Jurkat, Clone E6-1 (cell line): ENCODE measurements at regions not wholly inside any gene's neighbourhood (a gene's known extent, or its start where the extent isn't known, plus 50 kb on each side); places are given as distances from the start of the nearest gene placed in this dataset.

Experiments
- DNase-seq: peaks from one replicate; pipeline ENCODE4 v3.0.0-alpha.2; 2011; ENCODE audit warnings: low read depth, low spot score
- H3K4me3 ChIP-seq: 2 replicates; pipeline ENCODE4 v1.5.1; 2011; ENCODE audit warnings: mild to moderate bottlenecking, low read length, control low read depth, moderate library complexity

DNA sequence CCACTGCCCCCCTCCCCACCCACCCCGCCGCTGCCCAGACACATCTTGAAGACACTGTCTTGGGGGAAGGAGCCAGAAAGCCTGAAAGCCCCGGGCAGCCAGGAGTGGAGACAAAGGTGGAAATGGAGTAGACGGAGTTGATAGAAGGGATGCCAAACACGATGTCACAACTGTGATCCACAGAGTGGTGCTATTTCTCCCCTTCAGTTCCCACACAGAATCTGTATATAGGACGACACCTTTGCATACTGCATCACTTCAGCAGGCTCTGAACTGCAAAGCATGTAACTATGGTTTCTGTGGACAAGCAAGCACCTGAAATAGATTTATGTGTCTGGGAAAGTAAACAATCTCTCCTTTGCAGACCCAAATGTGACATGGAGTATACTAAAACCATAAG is 56.4 kb upstream of the F13A1 start:
- no peak for DNase-seq
- H3K4me3 ChIP-seq = no peak overlapping the region

DNA sequence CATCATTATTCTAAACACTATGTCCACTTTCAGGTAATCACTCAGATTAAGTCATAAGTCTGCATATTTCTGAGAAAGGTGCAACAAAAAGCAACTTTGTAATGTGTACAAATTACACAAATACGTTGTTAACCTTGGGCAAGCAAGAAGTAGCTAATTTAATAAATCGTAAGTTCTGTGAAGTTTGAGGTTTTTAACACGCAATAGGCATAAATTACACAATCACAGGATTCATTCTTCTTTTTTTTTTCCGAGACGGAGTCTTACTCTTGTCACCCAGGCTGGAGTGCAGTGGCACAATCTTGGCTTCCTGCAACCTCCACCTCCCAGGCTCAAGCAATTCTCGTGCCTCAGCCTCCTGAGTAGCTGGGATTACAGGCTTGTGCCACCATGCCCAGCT is 57.2 kb upstream of the F13A1 start:
- no peak overlapping the region for H3K4me3 ChIP-seq
- no peak for DNase-seq

DNA sequence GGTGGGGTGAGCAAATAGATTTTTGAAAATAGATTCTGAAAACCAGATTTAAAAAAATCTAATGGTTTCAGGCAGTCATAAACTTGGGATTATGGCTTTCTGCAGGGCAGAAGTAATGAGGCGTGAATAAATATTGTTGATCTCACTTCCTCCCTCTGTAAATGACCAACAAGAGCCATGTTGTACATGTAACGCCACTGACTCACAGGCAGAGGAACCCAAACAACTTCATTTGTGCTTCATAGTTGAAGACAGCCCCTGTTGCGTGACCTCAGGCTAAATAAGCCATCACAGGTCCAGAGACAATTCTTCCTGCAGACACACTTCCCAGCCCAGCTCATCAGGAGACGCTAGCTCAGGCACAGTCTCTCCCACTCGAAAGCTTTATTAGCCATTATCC is 59.1 kb upstream of the F13A1 start:
- no peak for DNase-seq
- no peak overlapping the region for H3K4me3 ChIP-seq

DNA sequence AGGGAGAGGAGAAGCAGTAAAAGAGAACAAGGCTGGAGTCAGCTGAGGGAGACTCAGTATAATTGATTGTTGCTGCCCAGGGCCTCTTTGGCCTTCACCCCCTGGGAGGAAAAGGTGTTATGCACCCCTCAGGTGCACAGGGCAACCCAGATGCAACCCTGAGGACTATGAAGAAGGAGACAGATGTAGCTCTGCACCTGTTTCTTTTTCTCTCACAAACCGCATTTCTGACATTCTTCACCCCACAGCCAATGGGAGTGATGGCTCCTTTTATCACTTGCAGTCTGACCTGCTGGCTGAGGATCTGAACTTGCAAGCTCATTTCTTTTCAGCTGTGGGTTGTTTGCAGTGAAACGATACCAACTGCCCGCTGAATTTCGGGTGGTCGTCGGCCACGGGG is 64.1 kb upstream of the F13A1 start:
- H3K4me3 ChIP-seq = no peak overlapping the region
- DNase-seq = peak; percentile 69

DNA sequence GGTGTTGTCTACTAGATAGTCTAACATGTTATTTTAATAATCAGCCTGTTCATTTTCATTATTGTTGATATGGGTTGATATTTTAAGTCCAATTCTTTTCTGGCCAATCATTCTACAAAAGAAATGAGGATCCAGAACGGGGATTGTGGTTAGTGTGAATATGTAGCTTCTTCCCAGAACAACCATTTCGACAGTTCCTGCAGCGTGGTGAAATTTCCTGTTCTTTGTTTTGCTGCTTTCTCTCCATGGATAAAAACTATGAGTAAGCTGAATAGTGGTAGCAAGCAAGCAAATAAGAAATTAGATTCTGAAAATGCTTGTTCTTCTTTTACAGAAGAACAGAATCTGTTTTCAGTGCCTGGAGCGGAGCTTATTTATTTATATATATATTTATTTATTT is 65.5 kb upstream of the F13A1 start:
- DNase-seq = no peak
- H3K4me3 ChIP-seq = no peak overlapping the region

DNA sequence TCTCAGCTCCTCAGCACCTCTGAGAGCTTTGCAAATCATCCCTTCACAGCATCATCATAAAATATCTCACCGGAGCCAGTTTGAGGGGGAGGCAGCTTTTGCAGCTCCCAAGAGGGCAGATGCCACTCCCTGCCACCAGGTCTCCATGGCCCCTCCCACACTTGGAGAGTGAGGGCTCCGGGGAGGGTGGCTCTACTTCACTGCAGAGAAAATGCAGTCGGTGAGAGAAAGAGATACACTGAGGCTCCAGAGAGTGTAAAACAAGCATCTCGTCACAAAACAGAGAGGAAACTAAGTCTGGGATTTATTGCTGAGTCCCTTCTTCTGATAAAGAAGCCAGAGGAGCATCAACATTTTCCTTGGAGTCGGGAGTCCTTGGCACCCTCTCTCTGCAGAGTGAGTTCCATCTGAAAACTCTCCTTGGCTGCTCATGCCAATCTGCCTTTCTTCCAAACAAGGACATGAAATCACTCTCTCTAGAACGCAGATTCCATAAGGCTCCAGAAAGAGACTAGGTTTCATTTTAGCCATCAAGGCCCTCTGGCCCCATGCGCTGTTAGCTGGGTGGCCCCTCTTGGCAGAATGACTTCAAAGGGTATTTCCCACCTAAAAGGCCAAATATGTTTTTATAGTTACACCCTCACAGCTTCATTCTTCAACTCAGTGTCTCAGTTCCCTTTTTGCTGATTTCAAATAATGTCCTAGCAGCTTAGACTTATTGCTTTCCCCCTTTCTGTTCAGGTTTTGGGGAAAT is 70.6 kb upstream of the F13A1 start:
- DNase-seq = no peak
- H3K4me3 ChIP-seq = no peak overlapping the region

DNA sequence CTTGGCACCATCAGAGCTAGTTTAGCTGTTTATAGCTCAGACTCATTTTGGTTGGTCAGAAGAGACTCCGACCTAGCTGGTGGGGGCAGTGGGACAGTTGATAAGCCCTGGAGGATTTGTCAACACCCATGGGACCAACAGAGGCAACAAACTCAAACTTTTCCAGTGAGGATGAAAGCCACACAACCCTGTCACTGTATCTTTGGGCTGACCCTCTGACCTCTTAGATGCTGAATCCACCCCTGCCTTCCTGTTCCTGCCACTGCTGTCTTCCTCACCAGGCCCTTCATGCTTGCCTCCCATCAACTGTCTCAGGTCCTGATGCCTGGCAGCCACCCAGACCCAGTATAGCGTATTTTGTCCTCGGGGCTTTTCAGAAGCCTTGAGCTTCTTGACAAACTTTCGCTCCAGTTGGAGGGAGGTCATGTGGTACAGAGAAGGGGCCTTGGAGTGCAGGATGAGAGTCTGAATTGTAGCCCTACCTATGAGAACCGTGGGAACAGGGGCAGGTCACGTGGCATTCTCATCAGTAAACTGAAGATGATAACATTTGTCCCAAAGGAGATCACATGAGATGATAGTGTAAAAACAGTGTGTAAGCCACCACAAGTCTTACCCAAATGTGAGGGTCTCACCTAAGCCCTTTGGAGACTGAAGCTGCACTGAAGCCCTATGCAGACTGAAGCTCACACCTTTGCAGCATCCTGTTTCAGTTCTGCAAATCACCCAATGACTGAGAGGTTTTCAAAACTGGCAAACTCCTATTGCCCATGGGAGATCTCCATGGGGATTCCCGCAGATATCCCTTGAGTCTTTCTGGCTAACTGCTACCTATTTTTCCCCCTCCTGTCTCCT is 72.0 kb upstream of the F13A1 start:
- no peak overlapping the region for H3K4me3 ChIP-seq
- DNase-seq = no peak

DNA sequence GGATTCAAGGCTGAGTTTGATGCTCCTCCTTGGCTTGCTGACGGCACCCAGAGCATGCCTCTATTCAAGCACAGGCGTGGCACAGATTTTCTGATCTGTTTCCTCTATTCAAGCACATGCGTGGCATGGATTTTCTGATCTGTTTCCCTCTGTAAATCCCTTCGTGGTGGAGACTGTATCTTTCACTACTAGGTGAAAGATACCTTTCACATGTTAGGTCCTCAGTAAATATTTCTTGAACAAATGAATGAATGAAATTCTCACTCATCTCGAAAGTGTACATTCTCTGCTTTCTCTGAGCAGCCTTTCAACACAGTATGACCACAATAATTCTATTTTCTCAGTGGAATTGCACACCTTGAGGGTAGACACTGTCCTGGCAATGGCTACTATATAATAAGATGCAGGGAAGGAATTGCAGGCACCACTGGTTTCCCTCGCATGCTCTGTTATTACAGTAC is 72.6 kb upstream of the F13A1 start:
- no peak for DNase-seq
- H3K4me3 ChIP-seq = no peak overlapping the region

DNA sequence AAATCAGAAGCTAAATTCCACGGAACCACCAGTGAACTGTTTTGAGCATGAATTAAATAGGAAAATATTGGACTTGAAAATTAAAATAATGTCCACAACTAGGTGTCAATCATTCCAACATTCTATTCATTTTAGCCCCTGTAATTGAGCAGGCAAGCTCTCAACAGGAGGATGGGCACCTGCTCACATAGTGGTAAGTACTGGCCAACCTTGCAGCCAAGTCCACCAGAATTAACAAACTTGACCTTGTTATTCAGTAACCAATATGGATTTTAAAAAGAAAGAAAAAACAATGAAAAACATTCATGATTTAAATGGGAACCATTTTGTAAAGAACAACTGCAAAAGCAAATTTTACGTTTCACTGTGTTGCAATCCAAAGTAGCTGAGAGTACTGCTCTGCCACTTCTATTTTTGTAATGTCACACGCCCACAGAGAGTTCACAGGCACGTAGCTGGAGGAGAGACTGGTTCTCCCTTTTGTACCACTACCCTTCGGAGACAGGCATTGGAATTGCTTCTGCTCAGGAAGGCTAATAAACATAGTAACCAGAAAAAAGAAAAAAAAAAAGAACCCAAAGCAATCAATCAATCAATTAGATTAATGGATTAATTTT is 75.2 kb upstream of the F13A1 start:
- H3K4me3 ChIP-seq = no peak overlapping the region
- no peak for DNase-seq

DNA sequence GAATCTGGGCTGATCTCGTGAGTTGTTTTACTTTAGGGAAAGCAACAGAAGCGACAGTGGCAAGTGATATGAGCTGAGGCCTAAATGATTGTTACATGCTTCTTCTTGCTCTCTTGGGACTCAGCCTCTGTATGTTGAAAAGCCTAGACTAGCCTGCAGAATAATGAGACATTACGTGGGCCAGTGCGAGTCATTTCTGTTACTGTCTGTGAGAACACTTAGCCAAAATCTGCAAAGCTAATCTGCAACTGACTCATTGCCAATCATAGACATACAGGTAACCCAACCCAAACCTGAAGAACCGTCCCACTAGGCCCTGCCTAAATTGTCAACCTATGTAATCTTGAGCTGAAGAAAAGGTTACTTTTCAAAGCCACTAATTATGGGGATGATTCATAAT is 77.4 kb upstream of the F13A1 start:
- no peak overlapping the region for H3K4me3 ChIP-seq
- no peak for DNase-seq

DNA sequence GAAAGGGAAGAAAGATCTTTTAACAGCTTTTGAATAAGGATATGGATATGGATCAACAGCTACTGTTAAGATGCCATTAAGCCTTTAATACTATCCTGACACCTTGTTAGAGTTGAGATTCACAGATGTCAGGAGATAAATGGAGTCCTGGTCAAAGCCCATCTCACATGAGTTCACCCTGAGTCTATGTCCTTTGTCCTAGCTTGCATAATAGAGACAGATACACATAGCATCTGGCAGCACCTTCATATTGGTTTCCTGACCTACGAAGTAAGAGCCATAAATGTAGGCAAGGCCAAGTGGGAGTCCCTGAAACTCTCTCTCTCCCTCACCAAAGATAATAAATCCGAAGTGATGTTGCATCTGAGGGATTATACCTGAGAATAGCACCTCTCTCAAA is 79.1 kb upstream of the F13A1 start:
- DNase-seq = no peak
- H3K4me3 ChIP-seq = no peak overlapping the region

DNA sequence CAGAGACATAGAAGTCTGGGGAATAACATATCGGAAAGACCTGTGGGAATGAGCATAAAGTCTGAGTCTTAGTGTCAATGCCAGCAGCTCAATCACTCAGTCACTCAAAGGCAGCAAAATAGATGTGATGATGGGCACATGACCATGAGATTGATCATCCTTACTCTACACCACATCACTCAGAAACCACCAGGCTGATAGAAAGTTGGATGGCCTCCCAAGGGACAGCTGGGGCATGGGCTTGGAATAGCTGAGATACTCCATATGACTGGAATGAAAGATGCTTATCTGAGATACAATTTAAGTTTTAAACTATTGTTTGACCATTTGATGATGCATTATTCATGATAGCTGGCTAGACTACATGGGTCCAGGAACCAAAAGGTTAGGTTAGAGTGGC is 80.9 kb upstream of the F13A1 start:
- no peak overlapping the region for H3K4me3 ChIP-seq
- no peak for DNase-seq

DNA sequence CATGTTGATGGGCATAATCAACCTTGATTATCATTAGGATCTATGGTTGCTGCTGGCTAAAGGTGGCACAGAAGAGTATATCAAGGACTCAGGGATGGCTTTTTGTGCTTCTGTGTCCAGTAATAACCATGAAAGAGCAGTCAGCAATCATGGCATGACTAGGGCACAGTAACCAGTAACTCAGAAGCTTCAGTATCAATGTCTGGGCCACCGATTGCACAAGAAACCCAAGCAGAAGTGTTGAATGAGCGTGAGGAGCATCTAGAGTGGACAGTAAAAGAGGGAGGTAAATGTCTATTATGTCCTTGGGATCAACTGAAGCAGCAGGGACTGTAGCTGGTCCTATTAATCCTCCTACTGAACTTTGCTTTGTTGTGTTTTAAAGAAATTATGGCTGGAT is 81.5 kb upstream of the F13A1 start:
- no peak overlapping the region for H3K4me3 ChIP-seq
- DNase-seq = no peak

DNA sequence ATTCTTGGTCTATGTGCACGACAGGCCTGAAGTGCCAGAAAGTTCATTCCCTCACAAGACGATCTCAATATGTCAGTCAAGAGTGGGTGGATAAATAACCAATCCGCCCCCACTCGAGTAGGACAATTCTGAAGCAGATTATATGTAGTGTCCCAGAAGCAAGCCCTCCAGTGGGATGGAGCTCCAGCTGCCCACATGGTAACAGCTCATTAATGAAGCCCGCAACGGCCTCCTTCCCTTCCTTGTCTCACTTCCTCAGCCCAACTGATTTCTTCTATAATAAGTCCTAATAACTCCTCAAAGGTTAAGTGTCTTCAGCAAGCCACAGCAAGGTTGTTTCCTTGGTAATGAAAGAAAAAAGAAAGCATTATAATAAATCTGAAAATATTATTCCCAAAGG is 82.1 kb upstream of the F13A1 start:
- H3K4me3 ChIP-seq = no peak overlapping the region
- DNase-seq = no peak

DNA sequence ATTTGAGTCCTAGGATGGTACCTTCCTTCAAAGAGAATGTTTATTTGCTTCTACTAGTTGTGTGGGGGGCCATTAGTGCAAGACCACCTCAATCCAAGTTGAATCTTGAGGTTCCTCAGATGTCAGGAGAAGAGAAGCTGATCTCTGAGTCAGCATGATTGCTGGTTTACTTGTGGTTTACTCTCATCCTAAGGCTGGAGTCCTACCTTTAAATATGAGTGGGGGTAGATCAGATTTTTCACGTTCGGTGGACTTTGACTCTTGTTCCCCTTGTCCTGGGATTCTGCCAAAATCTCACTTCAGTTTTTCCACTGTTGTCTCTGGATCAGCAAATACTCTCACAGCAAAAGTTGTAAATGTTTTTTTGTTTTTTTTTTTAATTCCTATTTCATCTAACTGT is 84.6 kb upstream of the F13A1 start:
- no peak overlapping the region for H3K4me3 ChIP-seq
- peak; percentile 61 for DNase-seq

DNA sequence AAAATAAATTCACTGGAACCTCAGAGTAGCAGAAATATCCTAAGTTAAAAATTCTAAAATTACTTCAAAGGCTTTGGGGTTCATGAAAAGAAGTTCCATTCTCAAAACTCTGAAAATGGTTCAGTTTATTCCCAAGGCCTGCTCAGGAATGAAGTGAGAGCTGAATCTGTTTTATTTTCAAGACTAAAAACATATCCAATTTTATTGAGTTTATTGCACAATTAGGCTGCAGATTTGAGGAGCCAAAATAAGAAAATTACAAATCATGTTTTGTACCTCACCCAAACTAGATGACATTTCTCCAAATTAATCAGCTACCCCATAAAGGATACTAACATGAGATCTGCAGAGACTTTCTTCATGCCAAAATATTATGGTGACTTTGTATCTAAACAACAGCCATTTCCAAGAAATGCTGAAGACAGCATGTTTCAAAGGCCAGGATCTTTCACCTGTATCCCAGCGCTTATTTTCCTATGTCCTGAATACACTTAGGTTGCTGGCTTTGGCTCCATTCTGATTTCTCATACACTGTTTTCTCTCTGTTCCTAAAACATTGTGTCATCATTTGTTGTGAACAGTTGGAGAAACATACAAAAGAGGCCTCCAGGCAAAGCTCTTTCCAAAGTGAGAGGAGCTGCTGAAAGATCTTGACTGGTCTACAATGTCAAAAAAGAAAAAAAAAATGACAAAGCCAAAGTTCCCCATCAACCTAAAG is 85.7 kb upstream of the F13A1 start:
- H3K4me3 ChIP-seq = peak overlapping the region; percentile 35
- DNase-seq = no peak

DNA sequence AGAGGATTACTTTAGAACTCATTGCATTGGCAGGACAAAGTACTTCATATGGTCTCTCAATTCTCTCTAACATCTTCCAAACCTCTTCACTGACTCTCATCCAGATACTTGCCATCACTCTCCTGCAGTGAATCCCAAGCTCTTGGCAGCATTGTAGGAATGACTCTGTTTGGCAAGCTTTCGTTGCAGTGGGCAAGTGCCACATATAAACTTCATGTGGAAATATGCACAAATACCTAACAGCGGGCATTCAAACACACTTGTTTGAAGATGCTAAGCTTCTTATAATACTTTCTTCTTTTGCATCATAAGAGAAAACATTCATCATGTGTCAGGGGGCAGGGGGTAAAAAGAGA is 86.2 kb upstream of the F13A1 start:
- H3K4me3 ChIP-seq = peak overlapping the region; percentile 35
- no peak for DNase-seq

DNA sequence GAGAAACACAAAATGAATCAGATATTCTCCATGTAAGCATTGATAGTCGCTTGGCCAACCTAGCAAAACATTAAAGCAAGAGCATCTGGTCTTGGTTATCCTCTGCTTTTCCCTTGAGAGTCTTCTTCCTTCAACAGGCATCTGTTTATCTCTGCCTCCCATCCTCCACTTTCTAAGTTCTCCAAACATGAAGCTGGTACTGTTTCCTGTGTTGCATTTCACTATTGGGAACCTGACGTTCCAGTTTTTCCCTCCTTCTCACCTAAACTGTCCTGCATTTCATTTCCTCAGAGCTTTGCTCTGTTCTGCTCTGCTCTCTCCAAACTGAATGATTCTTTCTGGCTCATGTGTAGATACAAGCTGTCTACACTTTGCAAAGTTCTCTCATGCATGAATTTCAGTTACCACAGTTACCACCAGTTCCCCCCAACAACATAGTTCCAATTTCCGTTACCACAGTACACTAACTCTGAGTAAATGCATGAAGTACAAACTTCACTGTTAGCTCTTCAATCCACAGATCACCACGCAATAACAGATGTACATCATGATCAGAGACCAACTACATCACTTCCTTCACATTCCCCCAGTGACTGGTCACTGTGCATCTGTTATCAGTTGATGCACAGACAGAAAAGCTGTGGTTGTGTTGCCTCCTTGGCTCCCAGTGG is 86.7 kb upstream of the F13A1 start:
- H3K4me3 ChIP-seq = peak overlapping the region; percentile 35
- DNase-seq = peak; percentile 99

DNA sequence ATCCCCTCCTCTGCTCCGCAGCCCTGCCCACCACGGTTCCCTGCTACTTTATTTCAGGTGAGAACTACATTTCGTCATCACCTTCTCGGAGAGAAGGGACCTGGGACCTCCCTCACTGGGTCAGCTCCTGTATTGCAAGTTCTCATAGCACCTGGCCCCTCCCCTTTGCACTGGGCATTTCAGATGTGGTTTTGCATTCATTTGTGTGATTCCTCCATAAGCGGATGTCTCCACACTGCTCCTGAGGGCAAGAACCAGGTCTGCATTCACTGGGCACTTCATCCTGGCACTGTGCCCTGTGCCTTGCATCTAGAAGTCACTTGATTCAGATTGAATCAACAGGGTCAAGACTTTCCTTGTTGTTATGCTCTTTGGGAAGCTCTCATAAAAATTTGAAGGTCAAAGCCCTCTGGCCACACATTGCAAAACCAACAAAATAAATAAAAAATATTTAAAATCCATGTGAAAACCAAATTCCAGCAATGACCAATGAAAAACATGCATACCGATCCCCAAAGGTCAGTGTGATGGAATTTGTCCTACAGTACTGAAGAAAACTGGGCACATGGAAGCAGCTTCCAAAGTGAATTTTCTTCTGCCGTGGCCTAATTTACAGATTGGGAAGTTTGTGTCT is 89.1 kb upstream of the F13A1 start:
- DNase-seq = peak; percentile 57
- no peak overlapping the region for H3K4me3 ChIP-seq
